ENCODE measurements at regions not wholly inside any gene's neighbourhood (a gene's known extent, or its start where the extent isn't known, plus 50 kb on each side); places are given as distances from the start of the nearest gene placed in this dataset.
A peak's percentile ranks its signal among the peaks of the same experiment; 100 is the strongest.

- no peak for DNase-seq
Measured at GRCh38 chr15:62757535-62757934, 285.0 kb upstream of the TPM1 start.

- no peak for DNase-seq
Measured at GRCh38 chr15:62758126-62758951, 284.2 kb upstream of the TPM1 start.

GRCh38 chr15:62758952-62759349 lies 283.6 kb upstream of the TPM1 start:
- no peak for DNase-seq

GRCh38 chr15:62760538-62760937 lies 282.0 kb upstream of the TPM1 start:
- DNase-seq = no peak

- DNase-seq = no peak
Measured at GRCh38 chr15:62765916-62766315, 276.6 kb upstream of the TPM1 start.

GRCh38 chr15:62766599-62766998 lies 275.9 kb upstream of the TPM1 start:
- no peak for DNase-seq

- no peak for DNase-seq
Measured at GRCh38 chr15:62769604-62770003, 272.9 kb upstream of the TPM1 start.

- no peak for DNase-seq
Measured at GRCh38 chr15:62770111-62770660, 272.4 kb upstream of the TPM1 start.

- no peak for DNase-seq
Measured at GRCh38 chr15:62770752-62771151, 271.8 kb upstream of the TPM1 start.

GRCh38 chr15:62771234-62771633 lies 271.3 kb upstream of the TPM1 start:
- no peak for DNase-seq

- no peak for DNase-seq
Measured at GRCh38 chr15:62773369-62774165, 269.0 kb upstream of the TPM1 start.

GRCh38 chr15:62775932-62776331 lies 266.6 kb upstream of the TPM1 start:
- DNase-seq = no peak

GRCh38 chr15:62777671-62778070 lies 264.9 kb upstream of the TPM1 start:
- no peak for DNase-seq

- DNase-seq = no peak
Measured at GRCh38 chr15:62779036-62779770, 263.3 kb upstream of the TPM1 start.

GRCh38 chr15:62779899-62780298 lies 262.6 kb upstream of the TPM1 start:
- DNase-seq = no peak

GRCh38 chr15:62781081-62781497 lies 261.5 kb upstream of the TPM1 start:
- no peak for DNase-seq

- DNase-seq = peak; percentile 38
Measured at GRCh38 chr15:62782071-62782841, 260.3 kb upstream of the TPM1 start.

GRCh38 chr15:62782896-62783295 lies 259.7 kb upstream of the TPM1 start:
- no peak for DNase-seq

GRCh38 chr15:62783303-62783957 lies 259.1 kb upstream of the TPM1 start:
- no peak for DNase-seq

- DNase-seq = no peak
Measured at GRCh38 chr15:62785881-62786828, 256.4 kb upstream of the TPM1 start.

- no peak for DNase-seq
Measured at GRCh38 chr15:62787401-62787800, 255.1 kb upstream of the TPM1 start.

All from NCI-H510A treated with DMSO at 0.1 percent for 48 hours (cell line).